Effector memory CD8-positive, alpha-beta T cell (primary cell): ENCODE measurements at regions not wholly inside any gene's neighbourhood (a gene's known extent, or its start where the extent isn't known, plus 50 kb on each side); places are given as distances from the start of the nearest gene placed in this dataset.
"Not testable (repeated sequence)": the region's sequence is repeated elsewhere in the genome, so short reads cannot be mapped to it uniquely, and the experiment has no call there.

Experiments
- ATAC-seq: fragments of 150-1000 bp; cut with Tn5 transposase; replicated peaks from 2 replicates; pipeline ENCODE4 v1.10.0; 2021; ENCODE audit warnings: mild to moderate bottlenecking, moderate library complexity
- DNase-seq, 3 experiments: peaks; one replicate each; pipeline ENCODE4 v3.0.0; 2021
- H3K27ac Mint-ChIP-seq, 2 donors: one replicate each; pipeline ENCODE4 v1.8.0; 2022; ENCODE audit warnings: mild to moderate bottlenecking in 2 of 2, mixed read lengths in 2 of 2, moderate library complexity in 2 of 2
- H3K27me3 Mint-ChIP-seq, 2 donors: one replicate each; pipeline ENCODE4 v1.8.0; 2022; ENCODE audit warnings: mixed read lengths in 2 of 2
- H3K36me3 Mint-ChIP-seq: one replicate; pipeline ENCODE4 v1.8.0; 2022; ENCODE audit warnings: mild to moderate bottlenecking, moderate library complexity, mixed read lengths; ENCODE audit not compliant: insufficient read depth
- H3K4me1 Mint-ChIP-seq, 2 donors: one replicate each; pipeline ENCODE4 v1.8.0; 2022; ENCODE audit warnings: low read depth in 2 of 2, mixed read lengths in 2 of 2
- H3K4me3 Mint-ChIP-seq, 2 donors: one replicate each; pipeline ENCODE4 v1.8.0; 2022; ENCODE audit warnings: mild to moderate bottlenecking in 2 of 2, mixed read lengths in 2 of 2, moderate library complexity in 2 of 2
- H3K9me3 Mint-ChIP-seq, 2 donors: one replicate each; pipeline ENCODE4 v1.8.0; 2022; ENCODE audit warnings: mixed read lengths in 2 of 2

DNA sequence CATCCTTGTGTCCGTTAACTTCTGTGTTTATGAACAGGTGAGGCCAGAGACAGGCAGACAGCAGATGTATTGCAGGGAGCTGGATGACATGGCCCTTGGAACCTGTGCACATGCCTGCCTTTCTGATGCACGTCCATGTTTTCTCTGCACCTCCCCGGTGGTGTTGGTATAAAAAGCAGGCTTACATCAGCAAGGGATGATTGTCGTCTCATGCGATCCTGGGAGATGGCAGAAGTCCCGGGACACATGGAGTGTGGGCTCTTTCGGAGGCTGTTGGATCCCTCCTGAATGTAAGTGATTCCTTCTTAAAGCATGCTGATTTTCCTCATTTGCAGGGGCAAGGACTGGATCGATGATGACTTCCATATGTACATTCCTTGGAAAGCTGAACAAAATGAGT lies 134.8 kb downstream of the SNRPN start:
- no peaks in the 10 kb centered on the region for H3K27me3 Mint-ChIP-seq

DNA sequence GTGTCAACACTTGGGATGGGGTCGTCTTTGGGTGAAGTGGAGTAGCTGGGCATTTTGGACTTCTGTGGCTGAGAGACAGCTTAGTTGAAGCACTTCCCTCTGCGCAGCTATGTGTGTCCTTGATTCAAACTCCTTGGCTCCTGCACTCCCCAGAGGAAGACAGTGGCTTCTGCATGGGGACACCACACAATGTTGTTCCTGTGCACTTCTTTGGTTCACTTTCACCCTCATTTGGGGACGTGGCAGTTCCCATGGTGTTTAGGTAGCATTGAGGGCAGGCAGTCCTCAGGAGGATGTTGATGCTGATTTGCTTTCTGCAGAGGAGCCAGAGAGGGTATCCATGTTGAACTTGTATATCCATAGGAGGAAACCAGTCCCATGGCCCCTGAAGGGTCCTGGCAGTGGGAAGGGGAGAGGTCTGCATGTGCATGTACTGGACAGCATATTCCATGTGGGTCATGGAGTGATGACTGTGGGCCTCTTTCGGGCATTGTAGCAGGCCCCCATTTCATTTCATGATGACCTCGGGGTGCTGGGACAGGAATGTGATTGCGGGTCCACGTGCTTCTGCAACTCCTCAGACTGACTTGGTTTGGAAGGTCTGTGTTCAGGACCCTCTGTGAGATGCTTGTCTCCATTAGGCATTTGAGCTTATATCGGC lies 135.4 kb downstream of the SNRPN start:
- Mint-ChIP-seq H3K9me3 (peaks cover 22 to 26% of the 10 kb centered on the region in 2 donors), H3K36me3 (peaks cover 13% of the 10 kb centered on the region), H3K27ac (no peak overlapping the region), H3K27me3 (no peaks in the 10 kb centered on the region), H3K4me3 (no peak overlapping the region), H3K4me1 (peaks cover 0 to 1% of the 10 kb centered on the region in 2 donors)
- ATAC-seq (no peak), DNase-seq (no peak)

More for the DNA sequence above, 134.8 kb downstream of the SNRPN start:
- ATAC-seq: no peak
- DNase-seq: no peak
- no peaks in the 10 kb centered on the region for H3K4me1 Mint-ChIP-seq
- no peak overlapping the region for H3K4me3 Mint-ChIP-seq
- H3K27ac Mint-ChIP-seq: no peak overlapping the region
- H3K36me3 Mint-ChIP-seq: peaks cover 11% of the 10 kb centered on the region
- H3K9me3 Mint-ChIP-seq: peaks cover 18 to 23% of the 10 kb centered on the region in 2 donors

DNA sequence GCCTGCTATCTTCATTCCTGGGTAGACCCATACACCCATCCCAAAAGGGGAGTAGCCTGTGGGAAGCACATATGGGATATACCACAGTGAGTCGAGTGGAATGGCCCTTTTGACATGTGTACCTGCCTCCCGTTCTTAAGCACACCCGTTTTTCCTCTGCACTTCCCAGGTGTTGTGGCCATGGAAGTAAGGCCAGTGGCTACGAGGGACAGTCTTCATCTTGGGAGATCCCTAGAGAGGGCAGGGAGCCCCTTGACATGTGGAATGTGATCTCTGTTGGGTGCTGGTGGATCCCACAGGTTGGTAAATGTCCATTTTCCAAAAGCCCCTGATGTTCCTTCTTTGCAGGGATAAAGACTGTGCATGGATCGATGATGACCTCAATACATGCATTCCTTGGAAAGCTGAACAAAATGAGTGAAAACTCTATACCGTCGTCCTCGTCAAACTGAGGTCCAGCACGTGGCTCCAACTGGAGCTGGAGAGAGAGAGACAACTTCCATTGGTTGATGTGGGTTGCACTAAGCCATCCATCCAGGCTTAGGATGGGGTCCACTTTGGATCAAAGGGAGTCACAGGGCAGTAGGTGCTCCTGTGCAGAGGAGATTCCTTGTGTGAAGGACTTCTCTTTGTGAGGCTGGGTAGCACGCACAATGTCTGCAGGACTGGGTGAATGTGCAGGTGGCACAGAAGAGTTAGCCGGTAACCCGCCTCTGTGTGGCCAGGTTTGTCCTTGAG lies 136.8 kb downstream of the SNRPN start:
- Mint-ChIP-seq H3K9me3 (peaks cover 20 to 21% of the 10 kb centered on the region in 2 donors), H3K4me1 (peaks cover 0 to 1% of the 10 kb centered on the region in 2 donors), H3K4me3 (no peak overlapping the region), H3K27ac (no peak overlapping the region), H3K36me3 (peaks cover 22% of the 10 kb centered on the region), H3K27me3 (no peaks in the 10 kb centered on the region)
- no peak for DNase-seq
- ATAC-seq: no peak

DNA sequence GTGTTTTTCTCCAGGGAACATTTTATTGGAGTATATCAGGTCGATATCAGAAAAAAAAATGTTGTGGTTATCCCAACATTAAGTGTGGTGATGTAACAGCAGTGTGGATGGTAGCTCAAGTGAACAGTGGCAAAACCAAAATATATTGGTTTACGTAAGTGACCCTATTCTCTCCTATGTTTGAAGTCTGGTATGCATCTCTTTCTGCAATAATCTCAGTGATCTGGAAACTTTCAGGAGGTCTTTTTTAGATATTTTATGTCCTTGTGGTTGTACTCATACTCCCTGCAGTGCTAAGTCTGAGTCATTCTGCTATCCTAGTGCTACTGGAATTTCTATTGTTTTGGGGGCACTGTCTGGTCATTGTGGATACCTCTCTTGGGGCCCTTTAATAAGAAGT lies 137.9 kb downstream of the SNRPN start:
- DNase-seq (no peak), ATAC-seq (no peak)
- no peaks in the 10 kb centered on the region for H3K27me3 Mint-ChIP-seq
- H3K36me3 Mint-ChIP-seq: peaks cover 31% of the 10 kb centered on the region
- peaks cover 19 to 20% of the 10 kb centered on the region in 2 donors for H3K9me3 Mint-ChIP-seq
- H3K27ac Mint-ChIP-seq: no peak overlapping the region
- peaks cover 0 to 1% of the 10 kb centered on the region in 2 donors for H3K4me1 Mint-ChIP-seq
- no peak overlapping the region for H3K4me3 Mint-ChIP-seq

DNA sequence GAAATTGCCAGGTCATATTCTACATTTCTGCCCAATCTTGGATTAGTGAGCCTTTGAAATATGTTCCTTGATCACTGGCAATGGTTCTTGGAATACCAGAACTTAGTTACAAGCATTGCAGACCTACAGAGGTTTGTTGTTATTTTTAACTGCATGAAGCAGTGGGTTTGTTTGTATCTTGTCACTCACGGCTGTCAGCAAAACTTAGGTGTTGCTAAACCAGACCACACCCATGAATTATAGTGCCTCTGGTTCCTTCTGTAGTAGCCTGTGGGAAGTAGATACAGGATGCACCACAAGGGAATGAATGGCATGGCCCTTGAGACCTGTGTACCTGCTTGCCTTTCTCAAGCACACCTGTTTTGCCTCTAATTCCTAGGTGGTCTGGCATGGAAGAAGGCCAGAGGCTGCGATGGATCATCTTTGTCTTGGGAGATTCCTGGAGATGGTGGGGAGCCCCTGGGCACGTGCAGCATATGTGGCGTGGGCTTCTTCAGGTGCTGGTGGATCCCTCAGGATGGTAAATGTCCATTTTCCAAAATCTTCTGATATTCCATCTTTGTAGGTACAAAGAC lies 138.8 kb downstream of the SNRPN start:
- no peak overlapping the region for H3K4me3 Mint-ChIP-seq
- no peaks in the 10 kb centered on the region for H3K27me3 Mint-ChIP-seq
- H3K4me1 Mint-ChIP-seq: peaks cover 0 to 1% of the 10 kb centered on the region in 2 donors
- DNase-seq: no peak
- H3K27ac Mint-ChIP-seq: no peak overlapping the region
- H3K36me3 Mint-ChIP-seq: peaks cover 33% of the 10 kb centered on the region
- no peak for ATAC-seq
- H3K9me3 Mint-ChIP-seq: peaks cover 12 to 20% of the 10 kb centered on the region in 2 donors

DNA sequence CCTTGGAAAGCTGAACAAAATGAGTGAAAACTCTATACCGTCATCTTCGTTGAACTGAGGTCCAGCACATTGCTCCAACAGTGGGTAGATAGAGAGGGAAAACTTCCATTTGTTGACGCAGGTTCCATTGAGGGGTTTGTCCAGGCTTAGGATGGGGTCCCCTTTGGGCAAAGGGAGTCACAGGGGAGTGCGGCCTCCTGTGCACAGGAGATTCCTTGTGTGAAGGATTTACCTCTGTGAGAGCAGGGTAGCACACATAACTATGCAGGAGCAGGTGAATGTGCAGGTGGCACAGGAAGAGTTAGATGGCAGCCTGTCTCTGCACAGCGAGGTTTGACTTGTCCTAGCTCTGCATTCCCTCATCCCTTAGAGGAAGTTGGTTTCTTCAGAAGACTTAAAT lies 139.3 kb downstream of the SNRPN start:
- Mint-ChIP-seq H3K36me3 (peaks cover 38% of the 10 kb centered on the region), H3K4me1 (peaks cover 0 to 1% of the 10 kb centered on the region in 2 donors), H3K27me3 (no peaks in the 10 kb centered on the region), H3K9me3 (peaks cover 12 to 20% of the 10 kb centered on the region in 2 donors), H3K27ac (no peak overlapping the region), H3K4me3 (no peak overlapping the region)
- ATAC-seq (no peak), DNase-seq (no peak)

DNA sequence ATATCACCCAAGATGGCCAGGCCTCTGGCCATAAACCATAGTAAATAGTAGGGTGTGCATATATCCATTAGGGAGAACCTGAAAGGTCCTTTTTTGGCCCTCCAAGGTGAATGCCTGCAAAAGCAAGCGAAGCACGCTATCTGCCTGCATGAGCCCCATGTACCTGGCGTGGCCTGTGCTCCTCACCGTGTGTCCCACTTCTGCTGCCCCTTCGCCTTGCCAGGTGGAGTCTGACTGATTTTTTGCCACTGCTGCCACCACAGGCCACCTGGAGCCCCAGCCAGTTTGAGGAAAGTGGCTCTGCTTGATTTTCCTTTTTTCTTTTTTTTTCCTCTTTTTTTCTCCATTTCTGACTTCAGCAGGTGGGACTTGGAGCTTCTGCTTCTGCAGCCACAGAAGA lies 139.7 kb downstream of the SNRPN start:
- Mint-ChIP-seq H3K27ac (no peak overlapping the region), H3K4me1 (peaks cover 0 to 1% of the 10 kb centered on the region in 2 donors), H3K4me3 (no peak overlapping the region), H3K9me3 (peaks cover 12 to 20% of the 10 kb centered on the region in 2 donors), H3K27me3 (no peaks in the 10 kb centered on the region), H3K36me3 (peaks cover 41% of the 10 kb centered on the region)
- DNase-seq (no peak), ATAC-seq (no peak)

DNA sequence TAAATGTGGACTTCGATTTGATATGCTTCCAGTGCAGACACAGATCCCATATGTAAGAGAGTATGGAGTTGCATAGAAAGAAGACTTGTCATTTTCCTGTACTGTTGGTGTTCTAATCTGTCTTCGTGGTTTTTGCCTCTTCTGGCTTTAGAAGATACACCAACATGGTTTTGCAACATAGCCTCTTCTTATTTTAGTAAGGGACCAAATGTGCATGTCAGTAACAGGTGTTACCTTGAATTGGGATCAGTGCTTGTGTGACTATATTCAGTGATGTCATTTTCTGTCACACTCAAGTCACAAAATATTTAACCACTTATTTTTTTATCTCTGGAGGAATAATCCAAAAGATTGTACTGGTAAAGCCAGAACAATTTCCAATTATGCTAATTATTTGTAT lies 140.4 kb downstream of the SNRPN start:
- no peak for ATAC-seq
- DNase-seq: no peak
- Mint-ChIP-seq H3K4me3 (no peak overlapping the region), H3K36me3 (peaks cover 47% of the 10 kb centered on the region), H3K4me1 (peaks cover 0 to 1% of the 10 kb centered on the region in 2 donors), H3K9me3 (peaks cover 12 to 20% of the 10 kb centered on the region in 2 donors), H3K27ac (no peak overlapping the region), H3K27me3 (no peaks in the 10 kb centered on the region)

DNA sequence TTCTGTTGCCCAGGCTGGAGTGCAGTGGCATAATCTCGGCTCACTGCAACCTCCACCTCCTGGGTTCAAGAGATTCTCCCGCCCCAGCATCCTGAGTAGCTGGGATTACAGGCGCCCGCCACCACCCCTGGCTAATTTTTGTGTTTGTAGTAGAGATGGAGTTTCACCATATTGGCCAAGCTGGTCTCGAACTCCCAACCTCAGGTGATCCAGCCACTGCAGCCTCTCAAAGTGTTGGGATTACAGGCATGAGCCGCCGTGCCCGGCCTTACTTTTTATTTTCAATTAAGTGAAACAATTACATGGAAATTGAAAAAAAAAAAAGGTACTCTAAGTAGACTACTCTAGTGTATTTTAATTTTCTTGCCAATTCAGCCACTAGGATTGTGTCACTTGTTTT lies 145.2 kb downstream of the SNRPN start:
- ATAC-seq, H3K4me3 Mint-ChIP-seq, DNase-seq, H3K4me1 Mint-ChIP-seq, H3K9me3 Mint-ChIP-seq, H3K27ac Mint-ChIP-seq, H3K27me3 Mint-ChIP-seq: not testable (repeated sequence)
- H3K36me3 Mint-ChIP-seq: peaks cover 57% of the 10 kb centered on the region

DNA sequence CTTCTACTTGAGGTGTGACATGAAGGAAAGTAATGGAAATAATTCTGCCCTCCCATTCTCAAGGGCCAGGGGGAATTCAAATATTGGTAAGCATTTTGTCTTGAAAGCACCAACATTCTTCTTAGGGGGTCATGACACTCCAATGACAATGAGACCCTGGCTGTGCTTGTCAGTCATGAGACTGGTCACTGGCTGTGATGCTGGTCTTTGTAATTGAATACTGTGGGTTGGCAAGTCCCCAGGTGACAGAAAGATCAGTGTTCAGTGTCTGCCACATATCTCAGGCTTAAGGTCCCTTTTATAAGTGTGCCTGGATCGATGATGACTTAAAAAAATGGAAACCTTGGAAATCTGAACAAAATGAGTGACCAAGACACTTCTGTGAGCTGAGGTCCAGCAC lies 151.4 kb downstream of the SNRPN start:
- Mint-ChIP-seq H3K27ac (no peak overlapping the region), H3K4me1 (no peaks in the 10 kb centered on the region), H3K9me3 (peaks cover 0 to 9% of the 10 kb centered on the region in 2 donors), H3K4me3 (no peak overlapping the region), H3K27me3 (no peaks in the 10 kb centered on the region), H3K36me3 (peaks cover 45% of the 10 kb centered on the region)
- no peak for ATAC-seq
- DNase-seq: no peak

DNA sequence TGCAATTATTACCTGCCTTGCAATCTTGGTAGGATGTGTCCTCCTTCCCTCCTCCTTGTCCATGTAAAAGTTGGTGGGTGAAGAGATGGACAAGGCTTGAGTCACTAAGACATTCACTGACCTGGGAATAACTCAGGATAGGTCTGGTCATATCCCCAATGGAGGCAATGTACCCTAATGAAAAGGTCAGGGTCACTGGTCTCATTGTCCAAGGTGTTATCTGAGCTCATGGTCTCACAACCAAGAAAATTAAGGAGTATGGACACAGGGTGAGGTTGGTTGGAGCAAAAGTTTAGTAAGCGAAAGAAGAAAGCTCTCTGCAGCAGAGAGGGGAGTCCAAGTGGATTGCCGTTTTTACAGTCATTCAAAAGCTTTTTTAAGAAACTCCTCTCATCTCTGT lies 179.0 kb downstream of the SNRPN start:
- Mint-ChIP-seq H3K9me3 (peaks cover 11 to 21% of the 10 kb centered on the region in 2 donors), H3K4me3 (no peak overlapping the region), H3K4me1 (no peaks in the 10 kb centered on the region), H3K27ac (no peak overlapping the region), H3K27me3 (no peaks in the 10 kb centered on the region), H3K36me3 (no peaks in the 10 kb centered on the region)
- ATAC-seq: no peak
- DNase-seq: no peak

DNA sequence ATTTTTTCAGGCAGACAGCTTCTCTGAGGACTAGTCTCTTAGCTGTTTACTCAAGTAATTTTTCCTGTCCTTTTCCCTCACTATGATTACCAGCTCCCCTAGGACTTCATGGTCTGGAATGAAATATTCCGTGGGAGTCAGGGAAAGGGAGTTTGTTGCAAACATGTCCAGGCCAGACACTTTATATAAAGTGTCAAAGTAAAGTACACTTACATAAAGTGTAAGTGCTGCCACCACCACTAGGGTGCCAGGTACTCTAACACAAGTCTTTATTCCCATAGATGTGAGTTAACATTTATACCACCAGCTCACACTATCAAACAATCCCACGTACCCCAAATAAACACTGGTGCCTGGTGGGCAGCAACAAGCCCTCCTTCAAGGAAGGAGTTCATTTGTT lies 179.8 kb downstream of the SNRPN start:
- no peak overlapping the region for H3K4me3 Mint-ChIP-seq
- H3K4me1 Mint-ChIP-seq: no peaks in the 10 kb centered on the region
- H3K36me3 Mint-ChIP-seq: no peaks in the 10 kb centered on the region
- DNase-seq: no peak
- ATAC-seq: no peak
- H3K27me3 Mint-ChIP-seq: no peaks in the 10 kb centered on the region
- no peak overlapping the region for H3K27ac Mint-ChIP-seq
- peaks cover 12 to 24% of the 10 kb centered on the region in 2 donors for H3K9me3 Mint-ChIP-seq

DNA sequence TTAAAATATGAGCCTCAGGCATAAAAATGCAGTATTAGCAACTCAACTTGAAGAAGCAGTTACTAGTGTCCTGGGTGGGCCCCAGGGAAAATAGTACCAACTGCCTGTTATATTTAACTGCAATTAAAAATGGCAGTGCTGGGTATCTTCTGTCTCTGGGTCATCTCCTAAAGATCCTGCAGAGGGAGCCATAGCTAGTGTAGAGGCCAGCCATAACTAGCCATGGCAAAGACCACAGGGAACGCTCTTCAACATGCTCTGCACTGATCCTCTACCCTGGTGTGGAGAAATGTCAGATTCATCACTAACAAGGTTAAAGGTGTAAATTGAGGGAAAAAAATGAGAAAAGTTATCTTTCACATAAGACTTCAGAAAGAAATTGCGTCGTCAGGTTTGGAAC lies 181.3 kb downstream of the SNRPN start:
- Mint-ChIP-seq H3K27ac (no peak overlapping the region), H3K4me1 (no peaks in the 10 kb centered on the region), H3K9me3 (peaks cover 11 to 32% of the 10 kb centered on the region in 2 donors), H3K36me3 (no peaks in the 10 kb centered on the region), H3K4me3 (no peak overlapping the region), H3K27me3 (no peaks in the 10 kb centered on the region)
- DNase-seq (no peak), ATAC-seq (no peak)

DNA sequence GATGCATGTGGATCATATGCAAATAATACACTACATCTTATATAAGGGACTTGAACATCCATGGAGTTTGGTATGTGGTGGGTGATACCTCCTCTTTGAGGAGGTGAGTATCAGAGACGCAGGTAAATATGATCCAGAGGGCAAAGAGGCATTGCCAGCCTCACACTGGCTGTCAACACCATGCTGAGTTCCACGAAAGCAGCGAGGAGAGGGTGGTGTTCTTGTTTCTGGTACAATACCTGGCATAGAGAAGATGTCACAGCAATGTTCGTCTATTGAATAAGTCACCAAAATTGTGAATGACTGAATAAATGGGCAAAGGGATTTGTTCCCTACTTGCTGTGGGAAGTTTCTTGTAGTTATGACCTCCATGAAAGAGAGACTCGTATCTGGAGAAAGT lies 182.2 kb downstream of the SNRPN start:
- DNase-seq (no peak), ATAC-seq (no peak)
- Mint-ChIP-seq H3K4me1 (no peaks in the 10 kb centered on the region), H3K27ac (no peak overlapping the region), H3K36me3 (no peaks in the 10 kb centered on the region), H3K27me3 (no peaks in the 10 kb centered on the region), H3K9me3 (peaks cover 8 to 32% of the 10 kb centered on the region in 2 donors), H3K4me3 (no peak overlapping the region)
